ENCODE measurements at regions not wholly inside any gene's neighbourhood (a gene's known extent, or its start where the extent isn't known, plus 50 kb on each side); places are given as distances from the start of the nearest gene placed in this dataset.

DNA sequence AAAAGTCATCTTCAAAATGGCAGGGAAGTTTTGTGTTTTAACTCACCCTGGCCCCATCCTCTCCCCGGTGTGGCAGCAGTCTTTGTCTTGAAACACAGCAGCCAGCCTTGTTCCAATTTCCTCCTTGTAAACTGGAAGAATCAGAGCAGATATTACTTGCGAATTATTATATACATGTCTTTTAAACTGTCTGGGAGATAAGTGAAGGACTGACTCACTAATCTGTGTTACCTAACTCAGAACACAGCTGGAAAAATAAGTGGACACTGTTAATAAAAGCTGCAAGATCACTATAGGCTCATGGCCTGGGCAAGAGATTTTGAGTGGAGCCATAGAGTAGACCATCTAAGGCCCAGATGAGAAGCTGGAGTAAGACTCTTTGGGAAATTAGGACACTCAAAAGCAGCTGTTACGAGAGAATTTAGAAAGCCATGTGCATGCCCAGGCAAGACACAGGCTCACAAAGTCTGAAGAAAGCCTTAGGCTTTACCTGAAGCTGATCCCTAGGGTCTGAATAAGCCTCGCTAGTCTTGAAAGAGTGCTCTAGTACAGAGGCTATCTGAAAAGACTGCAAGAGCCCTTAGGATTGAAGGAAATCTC, 233.0 kb upstream of the RAB4A start:
- H3K27me3 ChIP-seq (ENCODE audit: insufficient read depth, low read depth, low read length) = no peaks in the 10 kb centered on the region
- no peaks in the 10 kb centered on the region for H3F3A ChIP-seq (ENCODE audit: insufficient read depth, low read length, poor library complexity, severe bottlenecking)
- H3K4me3 ChIP-seq (ENCODE audit: low read length) = no peak overlapping the region
- no peaks in the 10 kb centered on the region for H3K79me2 ChIP-seq (replicated peaks; ENCODE audit: insufficient read depth, low read length)
- no peaks in the 10 kb centered on the region for H3K36me3 ChIP-seq (ENCODE audit: insufficient read depth, low read length)
- H4K20me1 ChIP-seq (ENCODE audit: insufficient read depth) = no peaks in the 10 kb centered on the region
- H3K9me3 ChIP-seq (ENCODE audit: low read length) = no peaks in the 10 kb centered on the region
- H3K4me2 ChIP-seq (ENCODE audit: low read length) = no peak overlapping the region
- TF ChIP-seq SMC3 (conservative IDR thresholded peaks at IDR 0.05; ENCODE audit: poor library complexity) = no peak
- TF ChIP-seq EP300 (conservative IDR thresholded peaks at IDR 0.05; ENCODE audit: poor library complexity, severe bottlenecking) = no peak
- TF ChIP-seq, protein P1, sequence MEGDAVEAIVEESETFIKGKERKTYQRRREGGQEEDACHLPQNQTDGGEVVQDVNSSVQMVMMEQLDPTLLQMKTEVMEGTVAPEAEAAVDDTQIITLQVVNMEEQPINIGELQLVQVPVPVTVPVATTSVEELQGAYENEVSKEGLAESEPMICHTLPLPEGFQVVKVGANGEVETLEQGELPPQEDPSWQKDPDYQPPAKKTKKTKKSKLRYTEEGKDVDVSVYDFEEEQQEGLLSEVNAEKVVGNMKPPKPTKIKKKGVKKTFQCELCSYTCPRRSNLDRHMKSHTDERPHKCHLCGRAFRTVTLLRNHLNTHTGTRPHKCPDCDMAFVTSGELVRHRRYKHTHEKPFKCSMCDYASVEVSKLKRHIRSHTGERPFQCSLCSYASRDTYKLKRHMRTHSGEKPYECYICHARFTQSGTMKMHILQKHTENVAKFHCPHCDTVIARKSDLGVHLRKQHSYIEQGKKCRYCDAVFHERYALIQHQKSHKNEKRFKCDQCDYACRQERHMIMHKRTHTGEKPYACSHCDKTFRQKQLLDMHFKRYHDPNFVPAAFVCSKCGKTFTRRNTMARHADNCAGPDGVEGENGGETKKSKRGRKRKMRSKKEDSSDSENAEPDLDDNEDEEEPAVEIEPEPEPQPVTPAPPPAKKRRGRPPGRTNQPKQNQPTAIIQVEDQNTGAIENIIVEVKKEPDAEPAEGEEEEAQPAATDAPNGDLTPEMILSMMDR (IDR thresholded peaks at IDR 0.05; ENCODE audit: poor library complexity, severe bottlenecking) = no peak
- TF ChIP-seq MXI1 (conservative IDR thresholded peaks at IDR 0.05; ENCODE audit: poor library complexity, severe bottlenecking) = no peak
- no peak overlapping the region for H3K27ac ChIP-seq (ENCODE audit: low read length)
- no peaks in the 10 kb centered on the region for H3K9me2 ChIP-seq (ENCODE audit: insufficient read depth, low read length)
- H2AFZ ChIP-seq (ENCODE audit: low read depth, low read length) = no peak overlapping the region
- no peak overlapping the region for H3K9ac ChIP-seq (ENCODE audit: low read length)

DNA sequence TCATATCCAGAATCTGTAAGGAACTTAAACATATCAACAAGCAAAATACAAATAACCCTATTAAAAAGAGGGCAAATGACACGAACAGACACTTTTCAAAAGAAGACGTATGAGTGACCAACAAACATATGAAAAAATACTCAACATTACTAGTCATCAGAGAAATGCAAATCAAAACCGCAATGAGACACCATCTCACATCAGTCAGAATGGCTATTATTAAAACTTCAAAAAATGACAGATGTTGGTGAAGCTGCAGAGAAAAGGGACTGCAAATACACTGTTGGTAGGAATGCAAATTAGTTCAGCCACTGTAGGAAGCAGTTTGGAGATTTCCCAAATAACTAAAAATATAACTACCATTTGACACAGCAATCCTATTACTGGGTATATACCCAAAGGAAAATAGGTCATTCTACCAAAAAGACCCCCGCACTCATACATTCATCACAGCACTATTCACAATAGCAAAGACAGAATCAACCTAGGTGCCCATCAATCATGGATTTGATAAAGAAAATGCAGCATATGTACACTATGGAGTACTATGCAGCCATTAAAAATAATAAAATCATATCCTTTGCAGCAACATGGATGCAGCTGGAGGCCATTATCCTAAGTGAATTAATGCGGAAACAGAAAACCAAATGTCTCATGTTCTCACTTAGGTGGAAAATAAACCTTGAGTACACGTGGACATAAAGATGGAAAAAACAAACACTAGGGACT, 230.1 kb upstream of the RAB4A start:
- no peaks in the 10 kb centered on the region for H3K27me3 ChIP-seq (ENCODE audit: insufficient read depth, low read depth, low read length)
- no peaks in the 10 kb centered on the region for H3K9me2 ChIP-seq (ENCODE audit: insufficient read depth, low read length)
- H3K36me3 ChIP-seq (ENCODE audit: insufficient read depth, low read length) = no peaks in the 10 kb centered on the region
- H3K9me3 ChIP-seq (ENCODE audit: low read length) = no peaks in the 10 kb centered on the region
- H3K4me2 ChIP-seq (ENCODE audit: low read length) = no peak overlapping the region
- no peak overlapping the region for H2AFZ ChIP-seq (ENCODE audit: low read depth, low read length)
- H3K79me2 ChIP-seq (replicated peaks; ENCODE audit: insufficient read depth, low read length) = no peaks in the 10 kb centered on the region
- TF ChIP-seq SMC3 (conservative IDR thresholded peaks at IDR 0.05; ENCODE audit: poor library complexity) = no peak
- H3F3A ChIP-seq (ENCODE audit: insufficient read depth, low read length, poor library complexity, severe bottlenecking) = no peaks in the 10 kb centered on the region
- no peak overlapping the region for H3K27ac ChIP-seq (ENCODE audit: low read length)
- no peaks in the 10 kb centered on the region for H4K20me1 ChIP-seq (ENCODE audit: insufficient read depth)
- no peak overlapping the region for H3K4me3 ChIP-seq (ENCODE audit: low read length)
- H3K9ac ChIP-seq (ENCODE audit: low read length) = no peak overlapping the region

DNA sequence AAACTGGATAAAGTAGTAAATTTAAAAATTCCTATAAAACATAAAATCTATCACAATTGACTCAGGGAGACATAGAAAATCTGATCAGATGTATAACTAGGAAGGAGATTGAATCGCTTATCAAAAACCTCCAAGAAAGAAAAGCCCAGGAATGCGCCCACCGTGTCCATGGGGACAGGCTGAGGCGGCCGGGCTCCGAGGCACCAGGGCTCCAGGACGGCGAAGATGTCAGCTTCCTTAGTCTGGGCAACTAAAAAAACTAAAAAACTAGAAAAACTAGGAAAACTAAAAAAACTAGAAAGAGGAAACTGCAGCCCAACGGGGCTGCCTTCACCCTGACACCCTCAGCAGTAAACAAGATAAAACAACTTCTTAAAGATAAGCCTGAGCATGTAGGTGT, 229.0 kb upstream of the RAB4A start:
- Histone ChIP-seq H3F3A (ENCODE audit: insufficient read depth, low read length, poor library complexity, severe bottlenecking) (no peaks in the 10 kb centered on the region), H3K4me3 (ENCODE audit: low read length) (no peak overlapping the region), H3K36me3 (ENCODE audit: insufficient read depth, low read length) (no peaks in the 10 kb centered on the region), H2AFZ (ENCODE audit: low read depth, low read length) (no peak overlapping the region), H3K4me2 (ENCODE audit: low read length) (no peak overlapping the region), H3K27me3 (ENCODE audit: insufficient read depth, low read depth, low read length) (no peaks in the 10 kb centered on the region), H3K9ac (ENCODE audit: low read length) (no peak overlapping the region), H3K79me2 (replicated peaks; ENCODE audit: insufficient read depth, low read length) (no peaks in the 10 kb centered on the region), H3K9me3 (ENCODE audit: low read length) (no peaks in the 10 kb centered on the region), H3K27ac (ENCODE audit: low read length) (no peak overlapping the region), H3K9me2 (ENCODE audit: insufficient read depth, low read length) (no peaks in the 10 kb centered on the region), H4K20me1 (ENCODE audit: insufficient read depth) (no peaks in the 10 kb centered on the region)
- TF ChIP-seq, protein P2, sequence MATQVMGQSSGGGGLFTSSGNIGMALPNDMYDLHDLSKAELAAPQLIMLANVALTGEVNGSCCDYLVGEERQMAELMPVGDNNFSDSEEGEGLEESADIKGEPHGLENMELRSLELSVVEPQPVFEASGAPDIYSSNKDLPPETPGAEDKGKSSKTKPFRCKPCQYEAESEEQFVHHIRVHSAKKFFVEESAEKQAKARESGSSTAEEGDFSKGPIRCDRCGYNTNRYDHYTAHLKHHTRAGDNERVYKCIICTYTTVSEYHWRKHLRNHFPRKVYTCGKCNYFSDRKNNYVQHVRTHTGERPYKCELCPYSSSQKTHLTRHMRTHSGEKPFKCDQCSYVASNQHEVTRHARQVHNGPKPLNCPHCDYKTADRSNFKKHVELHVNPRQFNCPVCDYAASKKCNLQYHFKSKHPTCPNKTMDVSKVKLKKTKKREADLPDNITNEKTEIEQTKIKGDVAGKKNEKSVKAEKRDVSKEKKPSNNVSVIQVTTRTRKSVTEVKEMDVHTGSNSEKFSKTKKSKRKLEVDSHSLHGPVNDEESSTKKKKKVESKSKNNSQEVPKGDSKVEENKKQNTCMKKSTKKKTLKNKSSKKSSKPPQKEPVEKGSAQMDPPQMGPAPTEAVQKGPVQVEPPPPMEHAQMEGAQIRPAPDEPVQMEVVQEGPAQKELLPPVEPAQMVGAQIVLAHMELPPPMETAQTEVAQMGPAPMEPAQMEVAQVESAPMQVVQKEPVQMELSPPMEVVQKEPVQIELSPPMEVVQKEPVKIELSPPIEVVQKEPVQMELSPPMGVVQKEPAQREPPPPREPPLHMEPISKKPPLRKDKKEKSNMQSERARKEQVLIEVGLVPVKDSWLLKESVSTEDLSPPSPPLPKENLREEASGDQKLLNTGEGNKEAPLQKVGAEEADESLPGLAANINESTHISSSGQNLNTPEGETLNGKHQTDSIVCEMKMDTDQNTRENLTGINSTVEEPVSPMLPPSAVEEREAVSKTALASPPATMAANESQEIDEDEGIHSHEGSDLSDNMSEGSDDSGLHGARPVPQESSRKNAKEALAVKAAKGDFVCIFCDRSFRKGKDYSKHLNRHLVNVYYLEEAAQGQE (IDR thresholded peaks at IDR 0.05; ENCODE audit: borderline replicate concordance) = no peak
- TF ChIP-seq EZH2 (IDR thresholded peaks at IDR 0.05; ENCODE audit: borderline replicate concordance, insufficient read depth, low read length, poor library complexity, severe bottlenecking) (no peak), TAF1 (IDR thresholded peaks at IDR 0.05; ENCODE audit: low read depth) (no peak)
